ENCODE measurements at regions not wholly inside any gene's neighbourhood (a gene's known extent, or its start where the extent isn't known, plus 50 kb on each side); places are given as distances from the start of the nearest gene placed in this dataset.

DNA sequence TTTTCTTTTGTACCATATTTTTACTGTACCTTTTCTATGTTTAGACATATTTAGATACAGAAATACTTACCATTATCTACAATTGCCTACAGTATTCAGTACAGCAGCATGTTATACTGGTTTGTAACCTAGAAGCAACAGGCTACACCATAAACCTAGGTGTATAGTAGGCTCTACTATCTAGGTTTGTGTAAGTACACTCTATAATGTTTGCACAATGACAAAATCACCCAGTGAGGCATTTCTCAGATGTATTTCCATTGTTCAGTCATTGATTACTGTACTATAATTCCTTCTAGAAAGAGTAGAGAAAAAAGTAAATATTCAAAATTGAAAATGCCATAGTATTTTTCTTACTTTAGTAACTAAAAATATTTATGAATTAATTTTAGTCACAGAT is 490.1 kb upstream of the REG3G start:
- no peaks in the 10 kb centered on the region for H3K4me1 ChIP-seq (ENCODE audit: insufficient read depth, low read length)
- ATAC-seq (ENCODE audit: insufficient read depth, low read depth) (no peak), DNase-seq (no peak)
- H3K4me3 ChIP-seq (ENCODE audit: low read depth in 1 of 2, low read length in 2 of 2), result no peak overlapping the region
- no peaks in the 10 kb centered on the region for H3K36me3 ChIP-seq (ENCODE audit: insufficient read depth, low read length)
- no peaks in the 10 kb centered on the region for H3K27me3 ChIP-seq (ENCODE audit: insufficient read depth, low read length, poor library complexity)
- no peaks in the 10 kb centered on the region for H4K20me1 ChIP-seq (ENCODE audit: insufficient read depth, low read length)
- H3K9me3 ChIP-seq (ENCODE audit: insufficient read depth, low read length, severe bottlenecking), result no peaks in the 10 kb centered on the region
- TF ChIP-seq EZH2 (IDR thresholded peaks at IDR 0.05; ENCODE audit: borderline replicate concordance, low read depth, low read length, severe bottlenecking), result no peak
- TF ChIP-seq, protein P1, sequence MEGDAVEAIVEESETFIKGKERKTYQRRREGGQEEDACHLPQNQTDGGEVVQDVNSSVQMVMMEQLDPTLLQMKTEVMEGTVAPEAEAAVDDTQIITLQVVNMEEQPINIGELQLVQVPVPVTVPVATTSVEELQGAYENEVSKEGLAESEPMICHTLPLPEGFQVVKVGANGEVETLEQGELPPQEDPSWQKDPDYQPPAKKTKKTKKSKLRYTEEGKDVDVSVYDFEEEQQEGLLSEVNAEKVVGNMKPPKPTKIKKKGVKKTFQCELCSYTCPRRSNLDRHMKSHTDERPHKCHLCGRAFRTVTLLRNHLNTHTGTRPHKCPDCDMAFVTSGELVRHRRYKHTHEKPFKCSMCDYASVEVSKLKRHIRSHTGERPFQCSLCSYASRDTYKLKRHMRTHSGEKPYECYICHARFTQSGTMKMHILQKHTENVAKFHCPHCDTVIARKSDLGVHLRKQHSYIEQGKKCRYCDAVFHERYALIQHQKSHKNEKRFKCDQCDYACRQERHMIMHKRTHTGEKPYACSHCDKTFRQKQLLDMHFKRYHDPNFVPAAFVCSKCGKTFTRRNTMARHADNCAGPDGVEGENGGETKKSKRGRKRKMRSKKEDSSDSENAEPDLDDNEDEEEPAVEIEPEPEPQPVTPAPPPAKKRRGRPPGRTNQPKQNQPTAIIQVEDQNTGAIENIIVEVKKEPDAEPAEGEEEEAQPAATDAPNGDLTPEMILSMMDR (IDR thresholded peaks at IDR 0.05; ENCODE audit: borderline replicate concordance, extremely low read depth, low read length, poor library complexity, severe bottlenecking), result no peak
- no peak overlapping the region for H3K4me2 ChIP-seq (ENCODE audit: insufficient read depth, low read length)
- no peak overlapping the region for H3K9ac ChIP-seq (ENCODE audit: low read depth, low read length)
- no peak overlapping the region for H2AFZ ChIP-seq (ENCODE audit: low read depth, low read length)
- no peak overlapping the region for H3K27ac ChIP-seq (ENCODE audit: low read length)
- H3K79me2 ChIP-seq (ENCODE audit: insufficient read depth, low read length), result no peaks in the 10 kb centered on the region

GRCh38 chr2:78538322-78538721 is 487.2 kb upstream of the REG3G start:
- no peak for ATAC-seq (ENCODE audit: insufficient read depth, low read depth)
- no peaks in the 10 kb centered on the region for H3K79me2 ChIP-seq (ENCODE audit: insufficient read depth, low read length)

GRCh38 chr2:78540255-78540654 is 485.2 kb upstream of the REG3G start:
- Histone ChIP-seq H3K9me3 (ENCODE audit: insufficient read depth, low read length, severe bottlenecking) (no peaks in the 10 kb centered on the region), H3K4me1 (ENCODE audit: insufficient read depth, low read length) (no peaks in the 10 kb centered on the region), H3K9ac (ENCODE audit: low read depth, low read length) (no peak overlapping the region), H2AFZ (ENCODE audit: low read depth, low read length) (no peak overlapping the region), H3K27me3 (ENCODE audit: insufficient read depth, low read length, poor library complexity) (no peaks in the 10 kb centered on the region), H3K4me2 (ENCODE audit: insufficient read depth, low read length) (no peak overlapping the region), H3K36me3 (ENCODE audit: insufficient read depth, low read length) (no peaks in the 10 kb centered on the region), H4K20me1 (ENCODE audit: insufficient read depth, low read length) (no peaks in the 10 kb centered on the region), H3K4me3 (ENCODE audit: low read depth in 1 of 2, low read length in 2 of 2) (no peak overlapping the region), H3K27ac (ENCODE audit: low read length) (no peak overlapping the region), H3K79me2 (ENCODE audit: insufficient read depth, low read length) (no peaks in the 10 kb centered on the region)
- ATAC-seq (ENCODE audit: insufficient read depth, low read depth) (no peak), DNase-seq (no peak)
- no peak for TF ChIP-seq EZH2 (IDR thresholded peaks at IDR 0.05; ENCODE audit: borderline replicate concordance, low read depth, low read length, severe bottlenecking)
- TF ChIP-seq, protein P1 (IDR thresholded peaks at IDR 0.05; ENCODE audit: borderline replicate concordance, extremely low read depth, low read length, poor library complexity, severe bottlenecking), result no peak

More at GRCh38 chr2:78538322-78538721, 487.2 kb upstream of the REG3G start:
- Histone ChIP-seq H3K4me1 (ENCODE audit: insufficient read depth, low read length) (no peaks in the 10 kb centered on the region), H3K9me3 (ENCODE audit: insufficient read depth, low read length, severe bottlenecking) (no peaks in the 10 kb centered on the region), H3K4me3 (ENCODE audit: low read depth in 1 of 2, low read length in 2 of 2) (no peak overlapping the region), H3K27me3 (ENCODE audit: insufficient read depth, low read length, poor library complexity) (no peaks in the 10 kb centered on the region), H4K20me1 (ENCODE audit: insufficient read depth, low read length) (no peaks in the 10 kb centered on the region), H2AFZ (ENCODE audit: low read depth, low read length) (no peak overlapping the region), H3K9ac (ENCODE audit: low read depth, low read length) (no peak overlapping the region), H3K36me3 (ENCODE audit: insufficient read depth, low read length) (no peaks in the 10 kb centered on the region), H3K4me2 (ENCODE audit: insufficient read depth, low read length) (no peak overlapping the region), H3K27ac (ENCODE audit: low read length) (no peak overlapping the region)
- DNase-seq, result no peak
- TF ChIP-seq EZH2 (IDR thresholded peaks at IDR 0.05; ENCODE audit: borderline replicate concordance, low read depth, low read length, severe bottlenecking), result no peak
- TF ChIP-seq, protein P1 (IDR thresholded peaks at IDR 0.05; ENCODE audit: borderline replicate concordance, extremely low read depth, low read length, poor library complexity, severe bottlenecking), result no peak

DNA sequence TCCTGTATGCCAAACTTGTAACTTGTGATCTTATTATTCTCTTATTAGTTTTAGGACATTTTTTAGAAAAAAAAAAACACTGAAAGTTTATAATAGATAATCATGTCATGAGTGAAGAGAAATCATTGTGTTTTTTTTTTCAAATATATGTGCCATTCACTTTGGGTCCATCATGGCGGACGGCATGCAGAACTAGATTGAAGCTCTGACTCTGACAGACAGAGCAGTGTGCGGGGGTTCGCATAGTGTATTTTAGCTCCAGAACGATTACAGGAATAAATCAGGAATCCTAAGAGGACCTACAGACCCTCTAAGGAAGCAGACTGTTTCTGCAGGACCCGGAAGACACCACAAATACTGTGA is 484.4 kb upstream of the REG3G start:
- no peak overlapping the region for H3K4me3 ChIP-seq (ENCODE audit: low read depth in 1 of 2, low read length in 2 of 2)
- no peak for DNase-seq
- no peak overlapping the region for H3K4me2 ChIP-seq (ENCODE audit: insufficient read depth, low read length)
- H3K27me3 ChIP-seq (ENCODE audit: insufficient read depth, low read length, poor library complexity), result no peaks in the 10 kb centered on the region
- no peaks in the 10 kb centered on the region for H3K36me3 ChIP-seq (ENCODE audit: insufficient read depth, low read length)
- no peak for TF ChIP-seq EZH2 (IDR thresholded peaks at IDR 0.05; ENCODE audit: borderline replicate concordance, low read depth, low read length, severe bottlenecking)
- TF ChIP-seq, protein P1 (IDR thresholded peaks at IDR 0.05; ENCODE audit: borderline replicate concordance, extremely low read depth, low read length, poor library complexity, severe bottlenecking), result no peak
- no peaks in the 10 kb centered on the region for H3K9me3 ChIP-seq (ENCODE audit: insufficient read depth, low read length, severe bottlenecking)
- no peak overlapping the region for H3K27ac ChIP-seq (ENCODE audit: low read length)
- ATAC-seq (ENCODE audit: insufficient read depth, low read depth), result no peak
- no peaks in the 10 kb centered on the region for H3K79me2 ChIP-seq (ENCODE audit: insufficient read depth, low read length)
- no peak overlapping the region for H3K9ac ChIP-seq (ENCODE audit: low read depth, low read length)
- no peaks in the 10 kb centered on the region for H4K20me1 ChIP-seq (ENCODE audit: insufficient read depth, low read length)
- H2AFZ ChIP-seq (ENCODE audit: low read depth, low read length), result no peak overlapping the region
- H3K4me1 ChIP-seq (ENCODE audit: insufficient read depth, low read length), result no peaks in the 10 kb centered on the region

Measured in DND-41 (cell line).